ENCODE measurements at regions not wholly inside any gene's neighbourhood (a gene's known extent, or its start where the extent isn't known, plus 50 kb on each side); places are given as distances from the start of the nearest gene placed in this dataset.

- Histone ChIP-seq H2BK15ac (ENCODE audit: low read depth, poor library complexity, severe bottlenecking) (no peak overlapping the region), H3K36me3 (ENCODE audit: control insufficient read depth in 1 of 2, insufficient read depth in 2 of 2, low read depth in 1 of 2, low read length in 2 of 2) (no peaks in the 10 kb centered on the region), H3K4me2 (ENCODE audit: low read length, poor library complexity, severe bottlenecking) (no peak overlapping the region), H3K18ac (ENCODE audit: low read depth in 1 of 2, low read length in 2 of 2) (no peak overlapping the region), H2AK5ac (ENCODE audit: low read length, severe bottlenecking) (no peak overlapping the region), H2BK12ac (ENCODE audit: low read length in 2 of 2) (no peak overlapping the region), H3K4me1 (ENCODE audit: control insufficient read depth, insufficient read depth, low read depth, low read length) (peaks cover 2% of the 10 kb centered on the region), H2BK120ac (ENCODE audit: low read depth, low read length) (no peak overlapping the region), H4K91ac (ENCODE audit: low read length) (no peak overlapping the region), H3K9me3 (ENCODE audit: control insufficient read depth, low read length) (no peaks in the 10 kb centered on the region), H3K4ac (ENCODE audit: low read depth in 1 of 2, low read length in 2 of 2) (no peak overlapping the region), H3K79me1 (replicated peaks; ENCODE audit: low read length, poor library complexity, severe bottlenecking) (no peaks in the 10 kb centered on the region), H2BK5ac (ENCODE audit: low read depth, low read length, poor library complexity, severe bottlenecking) (no peak overlapping the region), H3K27ac (ENCODE audit: low read length, poor library complexity, severe bottlenecking) (no peak overlapping the region), H2AFZ (ENCODE audit: low read depth, low read length) (no peak overlapping the region), H3K4me3 (ENCODE audit: insufficient read depth in 1 of 2, low read depth in 1 of 2, low read length in 2 of 2) (no peak overlapping the region), H4K8ac (ENCODE audit: low read length) (no peak overlapping the region), H3K23ac (ENCODE audit: low read length in 2 of 2) (no peak overlapping the region), H3K9ac (ENCODE audit: low read length) (no peak overlapping the region), H3K14ac (ENCODE audit: low read length in 2 of 2) (peak overlapping the region in 1 of 2 experiments; percentile 64), H3K27me3 (ENCODE audit: control insufficient read depth in 1 of 2, insufficient read depth in 1 of 2, low read length in 2 of 2) (no peaks in the 10 kb centered on the region)
- WGBS: 77% methylated on average over 7 of the region's 7 CpGs
- DNase-seq: no peak
These were observed 276.0 kb upstream of the SGK1 start for GRCh38 chr6:134593887-134594286.

DNA sequence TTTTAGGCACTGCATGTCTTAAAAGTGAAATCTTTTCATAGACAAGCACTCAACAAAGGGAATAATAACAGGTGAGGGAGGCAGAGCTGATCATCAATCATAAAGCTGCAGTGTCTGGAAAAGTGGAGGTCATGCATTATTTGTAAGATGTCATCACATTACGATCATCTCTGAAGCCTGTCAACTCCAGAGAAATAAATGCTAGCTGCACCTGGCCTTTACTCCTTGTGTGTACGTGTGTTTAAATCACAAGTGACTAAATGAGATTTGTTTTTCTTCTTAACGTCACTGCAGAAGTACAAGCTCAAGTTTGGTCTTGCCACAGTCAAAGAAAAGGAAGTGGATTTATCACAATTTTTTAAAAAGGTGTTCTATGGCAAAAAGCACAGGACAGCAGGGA lies 275.5 kb upstream of the SGK1 start:
- H2AFZ ChIP-seq (ENCODE audit: low read depth, low read length): no peak overlapping the region
- H2BK15ac ChIP-seq (ENCODE audit: low read depth, poor library complexity, severe bottlenecking): no peak overlapping the region
- H3K9me3 ChIP-seq (ENCODE audit: control insufficient read depth, low read length): no peaks in the 10 kb centered on the region
- 92% methylated on average over 3 of the region's 3 CpGs for WGBS
- no peak overlapping the region for H2BK12ac ChIP-seq (ENCODE audit: low read length in 2 of 2)
- no peak overlapping the region for H3K14ac ChIP-seq (ENCODE audit: low read length in 2 of 2)
- no peak overlapping the region for H3K18ac ChIP-seq (ENCODE audit: low read depth in 1 of 2, low read length in 2 of 2)
- no peak overlapping the region for H2BK120ac ChIP-seq (ENCODE audit: low read depth, low read length)
- H2AK5ac ChIP-seq (ENCODE audit: low read length, severe bottlenecking): no peak overlapping the region
- H3K4me3 ChIP-seq (ENCODE audit: insufficient read depth in 1 of 2, low read depth in 1 of 2, low read length in 2 of 2): no peak overlapping the region
- no peaks in the 10 kb centered on the region for H3K27me3 ChIP-seq (ENCODE audit: control insufficient read depth in 1 of 2, insufficient read depth in 1 of 2, low read length in 2 of 2)
- H3K4me1 ChIP-seq (ENCODE audit: control insufficient read depth, insufficient read depth, low read depth, low read length): peaks cover 2% of the 10 kb centered on the region
- H3K23ac ChIP-seq (ENCODE audit: low read length in 2 of 2): no peak overlapping the region
- H3K9ac ChIP-seq (ENCODE audit: low read length): no peak overlapping the region
- no peak overlapping the region for H3K27ac ChIP-seq (ENCODE audit: low read length, poor library complexity, severe bottlenecking)
- H4K8ac ChIP-seq (ENCODE audit: low read length): no peak overlapping the region
- H4K91ac ChIP-seq (ENCODE audit: low read length): no peak overlapping the region
- DNase-seq: no peak
- H3K36me3 ChIP-seq (ENCODE audit: control insufficient read depth in 1 of 2, insufficient read depth in 2 of 2, low read depth in 1 of 2, low read length in 2 of 2): no peaks in the 10 kb centered on the region
- no peak overlapping the region for H3K4ac ChIP-seq (ENCODE audit: low read depth in 1 of 2, low read length in 2 of 2)
- no peak overlapping the region for H2BK5ac ChIP-seq (ENCODE audit: low read depth, low read length, poor library complexity, severe bottlenecking)
- no peaks in the 10 kb centered on the region for H3K79me1 ChIP-seq (replicated peaks; ENCODE audit: low read length, poor library complexity, severe bottlenecking)
- no peak overlapping the region for H3K4me2 ChIP-seq (ENCODE audit: low read length, poor library complexity, severe bottlenecking)

- no peak overlapping the region for H2AK5ac ChIP-seq (ENCODE audit: low read length, severe bottlenecking)
- no peak overlapping the region for H3K4me3 ChIP-seq (ENCODE audit: insufficient read depth in 1 of 2, low read depth in 1 of 2, low read length in 2 of 2)
- H3K9ac ChIP-seq (ENCODE audit: low read length): no peak overlapping the region
- no peak overlapping the region for H2BK15ac ChIP-seq (ENCODE audit: low read depth, poor library complexity, severe bottlenecking)
- no peak overlapping the region for H3K18ac ChIP-seq (ENCODE audit: low read depth in 1 of 2, low read length in 2 of 2)
- peaks cover 2% of the 10 kb centered on the region for H3K4me1 ChIP-seq (ENCODE audit: control insufficient read depth, insufficient read depth, low read depth, low read length)
- H3K23ac ChIP-seq (ENCODE audit: low read length in 2 of 2): no peak overlapping the region
- no peak overlapping the region for H2BK120ac ChIP-seq (ENCODE audit: low read depth, low read length)
- no peak overlapping the region for H3K27ac ChIP-seq (ENCODE audit: low read length, poor library complexity, severe bottlenecking)
- no peaks in the 10 kb centered on the region for H3K9me3 ChIP-seq (ENCODE audit: control insufficient read depth, low read length)
- 50% methylated on average over 1 of the region's 1 CpG for WGBS
- H2AFZ ChIP-seq (ENCODE audit: low read depth, low read length): no peak overlapping the region
- no peak overlapping the region for H3K4me2 ChIP-seq (ENCODE audit: low read length, poor library complexity, severe bottlenecking)
- H3K4ac ChIP-seq (ENCODE audit: low read depth in 1 of 2, low read length in 2 of 2): no peak overlapping the region
- H2BK5ac ChIP-seq (ENCODE audit: low read depth, low read length, poor library complexity, severe bottlenecking): no peak overlapping the region
- no peaks in the 10 kb centered on the region for H3K27me3 ChIP-seq (ENCODE audit: control insufficient read depth in 1 of 2, insufficient read depth in 1 of 2, low read length in 2 of 2)
- no peaks in the 10 kb centered on the region for H3K36me3 ChIP-seq (ENCODE audit: control insufficient read depth in 1 of 2, insufficient read depth in 2 of 2, low read depth in 1 of 2, low read length in 2 of 2)
- H4K91ac ChIP-seq (ENCODE audit: low read length): no peak overlapping the region
- H3K79me1 ChIP-seq (replicated peaks; ENCODE audit: low read length, poor library complexity, severe bottlenecking): no peaks in the 10 kb centered on the region
- no peak for DNase-seq
- no peak overlapping the region for H2BK12ac ChIP-seq (ENCODE audit: low read length in 2 of 2)
- H4K8ac ChIP-seq (ENCODE audit: low read length): no peak overlapping the region
- no peak overlapping the region for H3K14ac ChIP-seq (ENCODE audit: low read length in 2 of 2)
These were observed 275.1 kb upstream of the SGK1 start for GRCh38 chr6:134593024-134593423.

- no peaks in the 10 kb centered on the region for H3K79me1 ChIP-seq (replicated peaks; ENCODE audit: low read length, poor library complexity, severe bottlenecking)
- no peaks in the 10 kb centered on the region for H3K36me3 ChIP-seq (ENCODE audit: control insufficient read depth in 1 of 2, insufficient read depth in 2 of 2, low read depth in 1 of 2, low read length in 2 of 2)
- H4K8ac ChIP-seq (ENCODE audit: low read length): no peak overlapping the region
- H2AFZ ChIP-seq (ENCODE audit: low read depth, low read length): no peak overlapping the region
- peak overlapping the region; percentile 65 for H3K9ac ChIP-seq (ENCODE audit: low read length)
- H3K18ac ChIP-seq (ENCODE audit: low read depth in 1 of 2, low read length in 2 of 2): no peak overlapping the region
- H3K27me3 ChIP-seq (ENCODE audit: control insufficient read depth in 1 of 2, insufficient read depth in 1 of 2, low read length in 2 of 2): no peaks in the 10 kb centered on the region
- no peak overlapping the region for H2BK120ac ChIP-seq (ENCODE audit: low read depth, low read length)
- no peak overlapping the region for H2BK15ac ChIP-seq (ENCODE audit: low read depth, poor library complexity, severe bottlenecking)
- H3K14ac ChIP-seq (ENCODE audit: low read length in 2 of 2): no peak overlapping the region
- H3K4ac ChIP-seq (ENCODE audit: low read depth in 1 of 2, low read length in 2 of 2): no peak overlapping the region
- H3K4me1 ChIP-seq (ENCODE audit: control insufficient read depth, insufficient read depth, low read depth, low read length): peaks cover 2% of the 10 kb centered on the region
- H3K23ac ChIP-seq (ENCODE audit: low read length in 2 of 2): no peak overlapping the region
- no peak overlapping the region for H2BK5ac ChIP-seq (ENCODE audit: low read depth, low read length, poor library complexity, severe bottlenecking)
- no peaks in the 10 kb centered on the region for H3K9me3 ChIP-seq (ENCODE audit: control insufficient read depth, low read length)
- H3K27ac ChIP-seq (ENCODE audit: low read length, poor library complexity, severe bottlenecking): no peak overlapping the region
- H3K4me2 ChIP-seq (ENCODE audit: low read length, poor library complexity, severe bottlenecking): no peak overlapping the region
- H2BK12ac ChIP-seq (ENCODE audit: low read length in 2 of 2): no peak overlapping the region
- H4K91ac ChIP-seq (ENCODE audit: low read length): no peak overlapping the region
- DNase-seq: no peak
- no peak overlapping the region for H2AK5ac ChIP-seq (ENCODE audit: low read length, severe bottlenecking)
- no peak overlapping the region for H3K4me3 ChIP-seq (ENCODE audit: insufficient read depth in 1 of 2, low read depth in 1 of 2, low read length in 2 of 2)
- WGBS: 94% methylated on average over 7 of the region's 7 CpGs
These were observed 272.5 kb upstream of the SGK1 start for GRCh38 chr6:134590449-134590848.

All from mesenchymal stem cell (in vitro differentiated cells and primary cell).